Inferior parietal cortex (tissue), 1 donor: ENCODE measurements at regions not wholly inside any gene's neighbourhood (a gene's known extent, or its start where the extent isn't known, plus 50 kb on each side); places are given as distances from the start of the nearest gene placed in this dataset.
"Not testable (repeated sequence)": the region's sequence is repeated elsewhere in the genome, so short reads cannot be mapped to it uniquely, and the experiment has no call there.

ENCODE experiments used
- DNase-seq: peaks from one replicate; pipeline ENCODE4 v3.0.0-alpha.2; 2016; ENCODE audit errors: extremely low spot score

- DNase-seq, result no peak
Measured at GRCh38 chr9:119924736-119925135, 555.5 kb upstream of the BRINP1 start.

GRCh38 chr9:119917175-119917574 is 547.9 kb upstream of the BRINP1 start:
- DNase-seq, result no peak

- no peak for DNase-seq
Measured at GRCh38 chr9:119907056-119907455, 537.8 kb upstream of the BRINP1 start.

GRCh38 chr9:119905724-119906123 is 536.5 kb upstream of the BRINP1 start:
- DNase-seq, result no peak

- no peak for DNase-seq
Measured at GRCh38 chr9:119903851-119904250, 534.6 kb upstream of the BRINP1 start.

- DNase-seq, result no peak
Measured at GRCh38 chr9:119902611-119903010, 533.4 kb upstream of the BRINP1 start.

GRCh38 chr9:119898316-119898715 is 529.1 kb upstream of the BRINP1 start:
- no peak for DNase-seq

- no peak for DNase-seq
Measured at GRCh38 chr9:119884438-119884837, 515.2 kb upstream of the BRINP1 start.

GRCh38 chr9:119881898-119882297 is 512.7 kb upstream of the BRINP1 start:
- DNase-seq, result no peak

- no peak for DNase-seq
Measured at GRCh38 chr9:119880361-119880760, 511.1 kb upstream of the BRINP1 start.

GRCh38 chr9:119877306-119877705 is 508.1 kb upstream of the BRINP1 start:
- DNase-seq, result no peak

GRCh38 chr9:119873877-119874276 is 504.6 kb upstream of the BRINP1 start:
- DNase-seq, result no peak

- DNase-seq, result not testable (repeated sequence)
Measured at GRCh38 chr9:119870251-119870650, 501.0 kb upstream of the BRINP1 start.

- no peak for DNase-seq
Measured at GRCh38 chr9:119868694-119869093, 499.5 kb upstream of the BRINP1 start.

- no peak for DNase-seq
Measured at GRCh38 chr9:119861842-119862241, 492.6 kb upstream of the BRINP1 start.

- no peak for DNase-seq
Measured at GRCh38 chr9:119859128-119859527, 489.9 kb upstream of the BRINP1 start.

- no peak for DNase-seq
Measured at GRCh38 chr9:119853126-119853525, 483.9 kb upstream of the BRINP1 start.

- DNase-seq, result no peak
Measured at GRCh38 chr9:119852390-119852789, 483.2 kb upstream of the BRINP1 start.

- DNase-seq, result peak; percentile 27
Measured at GRCh38 chr9:119844431-119844830, 475.2 kb upstream of the BRINP1 start.

- no peak for DNase-seq
Measured at GRCh38 chr9:119841016-119841415, 471.8 kb upstream of the BRINP1 start.

GRCh38 chr9:119839888-119840287 is 470.7 kb upstream of the BRINP1 start:
- DNase-seq, result no peak

GRCh38 chr9:119838210-119838609 is 469.0 kb upstream of the BRINP1 start:
- DNase-seq, result no peak

GRCh38 chr9:119836036-119836435 is 466.8 kb upstream of the BRINP1 start:
- no peak for DNase-seq

- DNase-seq, result no peak
Measured at GRCh38 chr9:119834064-119834620, 464.9 kb upstream of the BRINP1 start.
